ENCODE measurements at regions not wholly inside any gene's neighbourhood (a gene's known extent, or its start where the extent isn't known, plus 50 kb on each side); places are given as distances from the start of the nearest gene placed in this dataset.

DNA sequence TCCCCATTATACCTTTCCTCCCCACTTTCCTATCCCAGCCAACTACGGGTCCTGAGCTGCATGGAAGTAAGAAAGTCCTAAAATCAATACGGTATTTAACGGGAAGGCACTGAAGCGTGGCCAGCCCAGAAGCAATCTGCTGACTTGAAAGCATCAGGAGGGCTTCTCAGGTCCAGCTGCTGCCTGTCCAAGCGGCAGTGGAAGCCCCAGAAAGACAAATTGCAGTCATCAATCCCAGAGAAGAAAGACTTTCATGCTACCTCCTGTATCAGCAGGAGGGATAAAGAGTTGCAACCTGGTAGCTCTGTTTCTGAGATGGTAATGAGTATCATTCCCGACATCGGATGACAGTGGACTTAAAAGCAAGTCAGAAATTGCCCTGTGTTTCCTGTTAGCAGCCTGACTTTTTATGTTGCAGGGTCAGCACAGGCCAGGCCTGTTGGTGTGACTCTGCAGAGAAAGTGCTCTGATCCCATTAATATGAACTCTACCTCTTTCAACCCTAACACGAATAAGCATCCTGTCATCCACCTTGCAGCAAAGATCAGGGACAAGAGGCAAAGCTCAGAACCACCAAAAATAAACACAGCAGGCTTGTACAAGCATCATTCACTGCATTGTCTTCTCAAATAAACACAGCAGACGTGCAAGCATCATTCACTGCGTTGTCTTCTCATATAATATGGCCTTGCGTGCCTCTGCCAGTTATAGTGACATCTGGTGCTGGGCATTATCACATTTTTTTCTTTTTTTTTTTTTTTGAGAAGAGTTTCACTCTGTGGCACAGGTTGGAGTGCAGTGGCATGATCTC is 358.6 kb upstream of the CDH11 start:
- CTCF ChIA-PET, result no interaction called here
- dilution Hi-C loops (cut with HindIII; ENCODE audit: low sequenced_read_pairs, unreplicated experiment), result no loop called here
- BruUV-seq (replicated peaks), result no TSS peak

More for the DNA sequence above, 358.6 kb upstream of the CDH11 start:
- ATAC-seq (ENCODE audit: low read depth) (no peak), DNase-seq (no peak)
- no peak overlapping the region for H3K14ac ChIP-seq (replicated peaks; ENCODE audit: low read depth, low read length)
- POLR2A ChIA-PET (ENCODE audit: unreplicated experiment), result no interaction called here
- intact Hi-C loops (cut with micrococcal nuclease) (no loop called here), in situ Hi-C loops (cut with MboI; ENCODE audit: low sequenced_read_pairs) (no loop called here)
- peaks cover 8% of the 10 kb centered on the region for H3K27me3 ChIP-seq (ENCODE audit: control insufficient read depth, insufficient read depth, low read length)
- no peak overlapping the region for H2BK5ac ChIP-seq (ENCODE audit: low read depth, low read length, poor library complexity, severe bottlenecking)
- no peak overlapping the region for H3K9ac ChIP-seq (ENCODE audit: low read depth, low read length)
- no peak overlapping the region for H3K4me2 ChIP-seq (ENCODE audit: low read depth, low read length)
- no peak overlapping the region for H4K91ac ChIP-seq (ENCODE audit: insufficient read depth, low read depth, low read length)
- no peak overlapping the region for H2AFZ ChIP-seq (replicated peaks; ENCODE audit: low read length, poor library complexity)
- H3K4me3 ChIP-seq (ENCODE audit: insufficient read depth, low read depth, low read length), result no peak overlapping the region
- no peak overlapping the region for H4K8ac ChIP-seq (ENCODE audit: low read depth in 2 of 2, low read length in 2 of 2)
- H3K18ac ChIP-seq (ENCODE audit: low read depth, low read length), result no peak overlapping the region
- H3K4me1 ChIP-seq (ENCODE audit: control insufficient read depth, insufficient read depth, low read length), result no peaks in the 10 kb centered on the region
- H3K9me3 ChIP-seq (ENCODE audit: control insufficient read depth, insufficient read depth, low read length), result no peaks in the 10 kb centered on the region
- H3K4ac ChIP-seq (ENCODE audit: low read depth, low read length), result no peak overlapping the region
- H3K9me1 ChIP-seq (ENCODE audit: insufficient read depth, low read length), result no peaks in the 10 kb centered on the region
- H2BK15ac ChIP-seq (ENCODE audit: low read depth, low read length), result no peak overlapping the region
- no peak for TF ChIP-seq MAFK (IDR thresholded peaks at IDR 0.05; ENCODE audit: low read depth, low read length)
- TF ChIP-seq FOS (IDR thresholded peaks at IDR 0.05; ENCODE audit: low read depth, low read length), result no peak
- TF ChIP-seq, protein P1, sequence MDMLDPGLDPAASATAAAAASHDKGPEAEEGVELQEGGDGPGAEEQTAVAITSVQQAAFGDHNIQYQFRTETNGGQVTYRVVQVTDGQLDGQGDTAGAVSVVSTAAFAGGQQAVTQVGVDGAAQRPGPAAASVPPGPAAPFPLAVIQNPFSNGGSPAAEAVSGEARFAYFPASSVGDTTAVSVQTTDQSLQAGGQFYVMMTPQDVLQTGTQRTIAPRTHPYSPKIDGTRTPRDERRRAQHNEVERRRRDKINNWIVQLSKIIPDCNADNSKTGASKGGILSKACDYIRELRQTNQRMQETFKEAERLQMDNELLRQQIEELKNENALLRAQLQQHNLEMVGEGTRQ (IDR thresholded peaks at IDR 0.05; ENCODE audit: low read depth, low read length), result no peak
- no peak overlapping the region for H3K56ac ChIP-seq (ENCODE audit: extremely low read depth, insufficient read depth, low read length)
- no peak overlapping the region for H3K23ac ChIP-seq (ENCODE audit: low read depth, low read length)
- H2AK5ac ChIP-seq (ENCODE audit: low read depth, low read length), result no peak overlapping the region
- WGBS, 2 experiments (ENCODE audit: extremely low coverage in 2 of 2, insufficient read length in 1 of 2), result no CpG with 5 or more reads among the region's 11 CpGs
- H2BK120ac ChIP-seq (ENCODE audit: low read depth, low read length), result no peak overlapping the region
- H2AK9ac ChIP-seq (replicated peaks; ENCODE audit: low read depth, low read length, poor library complexity), result no peak overlapping the region
- no peak overlapping the region for H3K27ac ChIP-seq (ENCODE audit: insufficient read depth, low read length)
- H2BK20ac ChIP-seq (ENCODE audit: low read depth, low read length), result no peak overlapping the region
- no peaks in the 10 kb centered on the region for H4K20me1 ChIP-seq (ENCODE audit: insufficient read depth, low read length)
- no peaks in the 10 kb centered on the region for H3K36me3 ChIP-seq (ENCODE audit: control insufficient read depth, insufficient read depth, low read length)
- H3K79me1 ChIP-seq (ENCODE audit: low read depth in 1 of 2, low read length in 2 of 2), result no peaks in the 10 kb centered on the region
- no peak overlapping the region for H4K5ac ChIP-seq (ENCODE audit: low read depth, low read length)
